ENCODE measurements at regions not wholly inside any gene's neighbourhood (a gene's known extent, or its start where the extent isn't known, plus 50 kb on each side); places are given as distances from the start of the nearest gene placed in this dataset.

- TF ChIP-seq PREB (CRISPR knock-in tag; IDR thresholded peaks at IDR 0.05; ENCODE audit: borderline replicate concordance) (no peak), CTCF (IDR thresholded peaks at IDR 0.05) (no peak), USF1 (CRISPR knock-in tag; IDR thresholded peaks at IDR 0.05) (no peak), MAX (CRISPR knock-in tag; IDR thresholded peaks at IDR 0.05) (no peak), ZSCAN18 (CRISPR knock-in tag; IDR thresholded peaks at IDR 0.05) (no peak), SOX15 (CRISPR knock-in tag; IDR thresholded peaks at IDR 0.05) (no peak), ELF4 (CRISPR knock-in tag; IDR thresholded peaks at IDR 0.05; ENCODE audit: low read depth) (no peak), IRF2 (CRISPR knock-in tag; IDR thresholded peaks at IDR 0.05; ENCODE audit: borderline replicate concordance, low read depth) (no peak), USF2 (CRISPR knock-in tag; IDR thresholded peaks at IDR 0.05) (no peak), E2F1 (CRISPR knock-in tag; IDR thresholded peaks at IDR 0.05) (no peak), NFE2L1 (CRISPR knock-in tag; IDR thresholded peaks at IDR 0.05) (no peak)
Observed at GRCh38 chr2:129799036-129799958, 180.2 kb upstream of the RAB6C start.
